Smooth muscle cell (in vitro differentiated cells): ENCODE measurements at regions not wholly inside any gene's neighbourhood (a gene's known extent, or its start where the extent isn't known, plus 50 kb on each side); places are given as distances from the start of the nearest gene placed in this dataset.

Experiments used
- DNase-seq: peaks from one replicate; lab custom pipeline; 2025; ENCODE audit not compliant: unreplicated experiment; lab: John Stamatoyannopoulos, UW
- H2AFZ ChIP-seq: fragments of 200-600 bp; sonication (generic); 2 replicates; pipeline ENCODE4 v1.6.0; 2016; ENCODE audit warnings: antibody characterized with exemption, low read depth, mild to moderate bottlenecking
- H3F3A ChIP-seq: fragments of 200-600 bp; sonication (generic); 2 replicates; pipeline ENCODE4 v1.6.0; 2017; ENCODE audit warnings: antibody characterized with exemption, low read depth
- H3K27ac ChIP-seq: fragments of 200-600 bp; sonication (generic); 2 replicates; pipeline ENCODE4 v1.5.1; 2016; ENCODE audit warnings: low read depth, mild to moderate bottlenecking
- H3K27me3 ChIP-seq: fragments of 200-600 bp; sonication (generic); 2 replicates; pipeline ENCODE4 v1.6.1; 2016; ENCODE audit warnings: low read depth, mild to moderate bottlenecking
- H3K36me3 ChIP-seq: fragments of 200-600 bp; sonication (generic); 2 replicates; pipeline ENCODE4 v1.5.1; 2016; ENCODE audit warnings: low read depth
- H3K4me1 ChIP-seq: fragments of 200-600 bp; sonication (generic); 2 replicates; pipeline ENCODE4 v1.5.1; 2016; ENCODE audit warnings: low read depth
- H3K4me2 ChIP-seq: fragments of 200-600 bp; sonication (generic); 2 replicates; pipeline ENCODE4 v1.6.0; 2016; ENCODE audit warnings: mild to moderate bottlenecking
- H3K4me3 ChIP-seq: fragments of 200-600 bp; sonication (generic); 2 replicates; pipeline ENCODE4 v1.5.1; 2016; ENCODE audit warnings: mild to moderate bottlenecking
- H3K79me2 ChIP-seq: fragments of 200-600 bp; sonication (generic); 2 replicates; pipeline ENCODE4 v1.6.0; 2016; ENCODE audit warnings: low read depth, mild to moderate bottlenecking
- H3K9ac ChIP-seq: fragments of 200-600 bp; sonication (generic); 2 replicates; pipeline ENCODE4 v1.6.0; 2016; ENCODE audit warnings: low read depth
- H3K9me3 ChIP-seq: fragments of 200-600 bp; sonication (generic); replicated peaks from 2 replicates; pipeline ENCODE4 v1.5.1; 2016; ENCODE audit warnings: low read depth
- H4K20me1 ChIP-seq: fragments of 200-600 bp; sonication (generic); 2 replicates; pipeline ENCODE4 v1.6.0; 2016; ENCODE audit warnings: low read depth
- CTCF ChIP-seq: fragments of 200-600 bp; sonication (generic); IDR thresholded peaks from 2 replicates; pipeline ENCODE4 v1.5.1; 2017; ENCODE audit warnings: borderline replicate concordance, mild to moderate bottlenecking, antibody characterized with exemption; ENCODE audit not compliant: insufficient read depth, poor library complexity, severe bottlenecking
- WGBS: methylation state at CpG from one replicate; pipeline ENCODE4 v1.1.7; 2016; ENCODE audit warnings: low lambda C conversion rate; 5-methylcytosine and 5-hydroxymethylcytosine counted together

DNA sequence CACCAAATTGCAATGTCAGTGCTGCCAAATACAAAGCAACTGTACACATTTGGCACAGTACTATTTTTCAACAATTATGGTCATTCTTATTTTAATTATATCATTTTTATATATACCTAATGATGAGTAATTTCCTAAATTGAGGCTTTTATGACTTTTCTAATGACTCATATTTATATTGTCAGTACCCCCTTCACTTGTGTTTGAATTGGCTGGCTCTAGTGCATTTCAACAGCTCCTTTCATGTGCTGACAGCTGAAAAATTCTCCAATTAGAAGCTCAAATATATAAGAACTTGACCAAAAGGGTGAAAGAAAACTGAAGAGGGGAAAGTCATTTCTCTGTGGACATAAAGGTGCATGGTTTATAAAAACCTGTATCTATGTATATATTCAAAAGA is 263.3 kb downstream of the SLITRK1 start:
- Histone ChIP-seq H3K36me3 (no peaks in the 10 kb centered on the region), H3K9ac (no peak overlapping the region), H3F3A (no peaks in the 10 kb centered on the region), H3K9me3 (no peaks in the 10 kb centered on the region), H3K4me3 (no peak overlapping the region), H3K4me2 (no peak overlapping the region), H4K20me1 (no peaks in the 10 kb centered on the region), H3K79me2 (no peaks in the 10 kb centered on the region), H2AFZ (no peak overlapping the region), H3K4me1 (no peaks in the 10 kb centered on the region), H3K27me3 (no peaks in the 10 kb centered on the region), H3K27ac (no peak overlapping the region)
- TF ChIP-seq CTCF: no peak
- DNase-seq: no peak

GRCh38 chr13:83613524-83613923 is 268.8 kb downstream of the SLITRK1 start:
- WGBS: 94% methylated on average over 16 of the region's 16 CpGs
- no peaks in the 10 kb centered on the region for H3K36me3 ChIP-seq
- H3K4me3 ChIP-seq: no peak overlapping the region
- no peak overlapping the region for H3K9ac ChIP-seq
- H4K20me1 ChIP-seq: no peaks in the 10 kb centered on the region
- H2AFZ ChIP-seq: no peak overlapping the region
- H3K27me3 ChIP-seq: no peaks in the 10 kb centered on the region
- H3K9me3 ChIP-seq: no peaks in the 10 kb centered on the region
- H3F3A ChIP-seq: no peaks in the 10 kb centered on the region
- no peak overlapping the region for H3K27ac ChIP-seq
- DNase-seq: no peak
- no peaks in the 10 kb centered on the region for H3K4me1 ChIP-seq
- TF ChIP-seq CTCF: no peak
- no peaks in the 10 kb centered on the region for H3K79me2 ChIP-seq
- no peak overlapping the region for H3K4me2 ChIP-seq

DNA sequence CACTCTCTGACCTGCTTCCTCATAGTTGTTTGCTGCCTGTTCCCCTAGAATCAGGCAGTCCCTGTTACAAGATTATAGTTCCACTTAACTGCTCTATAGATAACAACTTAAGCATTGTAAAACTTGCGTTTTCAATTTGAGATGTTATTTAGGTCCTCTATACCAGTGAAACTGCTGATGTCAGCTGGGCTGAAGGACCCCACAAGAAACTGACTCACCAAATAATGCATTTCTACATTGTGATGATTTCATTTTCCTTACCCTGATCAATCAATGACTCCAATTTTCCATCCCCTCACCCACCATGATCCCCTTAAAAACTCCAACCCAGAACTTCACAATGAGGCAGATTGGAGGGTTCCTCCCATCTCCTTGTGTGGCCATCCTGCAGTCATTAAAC is 280.7 kb downstream of the SLITRK1 start:
- 60% methylated on average over 1 of the region's 1 CpG for WGBS
- H3K36me3 ChIP-seq: no peaks in the 10 kb centered on the region
- H2AFZ ChIP-seq: no peak overlapping the region
- H3K27ac ChIP-seq: no peak overlapping the region
- no peaks in the 10 kb centered on the region for H3K9me3 ChIP-seq
- no peaks in the 10 kb centered on the region for H3K4me1 ChIP-seq
- no peak overlapping the region for H3K4me3 ChIP-seq
- no peak for TF ChIP-seq CTCF
- no peaks in the 10 kb centered on the region for H3F3A ChIP-seq
- DNase-seq: no peak
- H3K4me2 ChIP-seq: no peak overlapping the region
- no peaks in the 10 kb centered on the region for H4K20me1 ChIP-seq
- no peaks in the 10 kb centered on the region for H3K79me2 ChIP-seq
- no peaks in the 10 kb centered on the region for H3K27me3 ChIP-seq
- H3K9ac ChIP-seq: no peak overlapping the region

DNA sequence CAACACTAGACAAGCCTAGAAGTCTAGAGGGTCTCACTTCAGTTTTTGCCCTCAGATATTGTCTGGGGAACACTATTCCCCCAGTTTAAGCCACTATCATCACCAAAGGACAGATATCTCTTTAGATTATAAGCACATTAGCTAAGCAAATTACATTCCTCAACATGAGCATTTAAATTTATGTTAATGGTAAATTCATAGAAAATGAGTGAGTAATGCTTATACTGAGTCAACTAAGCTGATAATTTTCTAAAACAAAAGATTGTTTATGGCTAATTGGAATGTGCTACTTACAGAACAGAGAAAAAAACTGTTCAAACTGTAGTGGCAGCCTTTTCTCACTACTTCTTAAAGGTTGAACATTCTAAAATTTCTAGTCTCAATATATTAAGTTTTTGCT is 290.2 kb downstream of the SLITRK1 start:
- no peak for DNase-seq
- Histone ChIP-seq H3K9me3 (no peaks in the 10 kb centered on the region), H3K4me2 (no peak overlapping the region), H3K27me3 (no peaks in the 10 kb centered on the region), H3F3A (no peaks in the 10 kb centered on the region), H3K36me3 (no peaks in the 10 kb centered on the region), H3K9ac (no peak overlapping the region), H3K79me2 (no peaks in the 10 kb centered on the region), H3K4me3 (no peak overlapping the region), H2AFZ (no peak overlapping the region), H4K20me1 (no peaks in the 10 kb centered on the region), H3K4me1 (no peaks in the 10 kb centered on the region), H3K27ac (no peak overlapping the region)
- no peak for TF ChIP-seq CTCF
